ENCODE measurements at regions not wholly inside any gene's neighbourhood (a gene's known extent, or its start where the extent isn't known, plus 50 kb on each side); places are given as distances from the start of the nearest gene placed in this dataset.

DNA sequence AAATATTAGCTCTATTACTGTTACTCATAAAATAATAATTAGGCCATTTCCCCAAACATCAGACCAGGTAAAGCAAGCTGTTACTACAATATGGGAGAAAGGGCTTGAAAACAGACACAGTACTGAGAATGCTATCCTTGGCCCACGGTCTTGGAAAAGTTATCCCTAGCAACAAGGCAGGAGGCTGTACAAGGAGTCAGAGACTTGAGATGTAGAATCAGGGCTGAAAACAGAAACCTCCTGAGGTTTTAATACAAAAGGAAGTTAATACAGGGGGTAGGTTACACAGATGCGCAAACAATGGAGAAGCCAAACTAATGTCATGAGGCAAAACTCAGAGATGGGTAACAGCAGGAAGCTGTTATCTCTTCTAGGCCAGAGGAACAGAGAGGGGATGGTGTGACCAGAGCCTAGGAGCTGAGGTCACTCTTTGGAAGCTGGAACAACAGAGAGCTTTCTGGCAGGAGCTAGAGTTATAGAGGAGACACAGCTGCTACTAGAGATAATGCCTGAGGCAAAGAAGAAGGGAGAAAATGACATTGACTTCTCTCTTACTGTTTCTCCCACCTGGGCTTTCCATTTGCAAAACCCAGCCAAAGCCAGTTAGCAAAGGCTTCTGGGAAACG is 248.8 kb downstream of the SUDS3 start:
- Histone ChIP-seq H3K9me3 (no peaks in the 10 kb centered on the region), H3K27ac (no peak overlapping the region), H3K4me1 (no peaks in the 10 kb centered on the region), H3K27me3 (no peaks in the 10 kb centered on the region), H3K4me3 (no peak overlapping the region), H3K36me3 (no peaks in the 10 kb centered on the region)
- intact Hi-C loops (cut with DNase I): no loop called here
- DNase-seq: peak in 1 of 4 donors; percentile 0
- TF ChIP-seq, protein P1, sequence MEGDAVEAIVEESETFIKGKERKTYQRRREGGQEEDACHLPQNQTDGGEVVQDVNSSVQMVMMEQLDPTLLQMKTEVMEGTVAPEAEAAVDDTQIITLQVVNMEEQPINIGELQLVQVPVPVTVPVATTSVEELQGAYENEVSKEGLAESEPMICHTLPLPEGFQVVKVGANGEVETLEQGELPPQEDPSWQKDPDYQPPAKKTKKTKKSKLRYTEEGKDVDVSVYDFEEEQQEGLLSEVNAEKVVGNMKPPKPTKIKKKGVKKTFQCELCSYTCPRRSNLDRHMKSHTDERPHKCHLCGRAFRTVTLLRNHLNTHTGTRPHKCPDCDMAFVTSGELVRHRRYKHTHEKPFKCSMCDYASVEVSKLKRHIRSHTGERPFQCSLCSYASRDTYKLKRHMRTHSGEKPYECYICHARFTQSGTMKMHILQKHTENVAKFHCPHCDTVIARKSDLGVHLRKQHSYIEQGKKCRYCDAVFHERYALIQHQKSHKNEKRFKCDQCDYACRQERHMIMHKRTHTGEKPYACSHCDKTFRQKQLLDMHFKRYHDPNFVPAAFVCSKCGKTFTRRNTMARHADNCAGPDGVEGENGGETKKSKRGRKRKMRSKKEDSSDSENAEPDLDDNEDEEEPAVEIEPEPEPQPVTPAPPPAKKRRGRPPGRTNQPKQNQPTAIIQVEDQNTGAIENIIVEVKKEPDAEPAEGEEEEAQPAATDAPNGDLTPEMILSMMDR (IDR thresholded peaks at IDR 0.05): no peak
- ATAC-seq: no peak

DNA sequence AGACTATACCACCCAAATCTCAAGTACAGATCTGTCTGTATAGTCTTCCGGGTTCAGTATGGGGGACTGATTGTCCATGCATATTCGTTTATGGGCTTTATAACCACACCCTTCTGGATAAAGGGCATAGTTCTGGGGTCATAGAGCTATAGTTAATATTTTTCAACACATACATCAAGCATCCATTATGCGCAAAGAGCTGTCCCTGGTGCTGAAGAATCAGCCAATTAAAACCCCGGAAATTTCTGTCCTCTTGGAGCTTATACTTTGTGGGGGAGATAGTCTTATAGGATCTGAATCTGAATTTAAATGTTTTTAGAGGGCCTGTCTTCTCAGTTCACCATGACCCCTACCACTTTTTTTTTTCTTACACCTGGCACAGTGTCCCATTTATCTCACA is 256.7 kb downstream of the SUDS3 start:
- intact Hi-C loops (cut with DNase I): no loop called here
- peak in 1 of 4 donors; percentile 1 for DNase-seq
- Histone ChIP-seq H3K27me3 (no peaks in the 10 kb centered on the region), H3K27ac (no peak overlapping the region), H3K4me3 (no peak overlapping the region), H3K36me3 (no peaks in the 10 kb centered on the region), H3K9me3 (no peaks in the 10 kb centered on the region), H3K4me1 (no peaks in the 10 kb centered on the region)
- no peak for ATAC-seq
- TF ChIP-seq, protein P1 (IDR thresholded peaks at IDR 0.05): no peak

DNA sequence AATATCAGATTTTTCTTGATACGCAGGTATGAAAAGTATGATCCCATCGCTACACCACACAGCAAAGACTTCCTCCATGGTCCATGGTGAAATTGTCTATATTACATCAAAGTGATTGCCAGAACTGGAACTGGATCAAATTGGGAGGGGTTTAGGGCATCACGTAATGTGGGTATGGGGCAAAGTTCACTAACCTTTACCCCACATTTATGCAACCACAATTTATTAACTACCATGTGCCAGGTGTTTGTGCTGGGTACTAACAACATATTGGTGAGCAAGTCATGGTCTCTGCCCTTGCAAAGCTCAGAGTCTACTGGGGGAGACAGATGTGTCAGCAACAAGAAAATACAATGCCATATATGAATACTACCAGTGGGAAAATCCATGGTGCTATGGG is 258.9 kb downstream of the SUDS3 start:
- Histone ChIP-seq H3K27ac (no peak overlapping the region), H3K4me3 (no peak overlapping the region), H3K36me3 (no peaks in the 10 kb centered on the region), H3K4me1 (no peaks in the 10 kb centered on the region), H3K27me3 (no peaks in the 10 kb centered on the region), H3K9me3 (no peaks in the 10 kb centered on the region)
- DNase-seq (no peak), ATAC-seq (no peak)
- TF ChIP-seq, protein P1 (IDR thresholded peaks at IDR 0.05): no peak
- intact Hi-C loops (cut with DNase I): no loop called here

DNA sequence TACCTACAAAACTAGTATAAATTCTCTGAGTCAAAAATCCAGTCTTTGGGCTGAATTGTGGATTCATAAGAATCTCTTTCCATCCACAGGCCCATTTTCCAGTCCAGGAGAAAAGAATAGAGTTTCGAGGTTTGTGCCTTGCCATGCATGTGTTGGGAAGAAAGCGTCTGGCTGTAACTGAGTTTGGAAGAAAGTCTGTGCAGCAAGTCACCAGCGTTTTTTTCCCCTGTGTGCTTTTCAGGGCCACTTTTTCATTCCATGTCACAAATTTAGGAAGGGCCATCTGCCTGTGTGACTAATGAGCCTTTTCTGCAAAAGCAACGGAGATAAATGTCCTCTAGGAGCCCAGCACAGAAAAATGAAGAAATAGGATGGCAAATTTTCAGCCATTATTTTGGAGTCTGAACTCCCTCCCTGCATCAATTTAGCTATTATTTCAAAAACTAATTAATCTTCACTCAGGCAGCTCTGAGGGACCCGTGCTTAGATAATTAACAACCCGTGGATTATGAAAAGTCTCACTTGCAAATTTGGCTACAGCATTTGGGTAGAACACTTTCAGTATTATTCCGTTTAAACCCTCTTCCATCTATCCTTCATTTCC is 261.5 kb downstream of the SUDS3 start:
- Histone ChIP-seq H3K27ac (no peak overlapping the region), H3K36me3 (no peaks in the 10 kb centered on the region), H3K4me3 (no peak overlapping the region), H3K9me3 (no peaks in the 10 kb centered on the region), H3K27me3 (no peaks in the 10 kb centered on the region), H3K4me1 (no peaks in the 10 kb centered on the region)
- DNase-seq: no peak
- no peak for ATAC-seq
- intact Hi-C loops (cut with DNase I): no loop called here
- TF ChIP-seq, protein P1 (IDR thresholded peaks at IDR 0.05): no peak

DNA sequence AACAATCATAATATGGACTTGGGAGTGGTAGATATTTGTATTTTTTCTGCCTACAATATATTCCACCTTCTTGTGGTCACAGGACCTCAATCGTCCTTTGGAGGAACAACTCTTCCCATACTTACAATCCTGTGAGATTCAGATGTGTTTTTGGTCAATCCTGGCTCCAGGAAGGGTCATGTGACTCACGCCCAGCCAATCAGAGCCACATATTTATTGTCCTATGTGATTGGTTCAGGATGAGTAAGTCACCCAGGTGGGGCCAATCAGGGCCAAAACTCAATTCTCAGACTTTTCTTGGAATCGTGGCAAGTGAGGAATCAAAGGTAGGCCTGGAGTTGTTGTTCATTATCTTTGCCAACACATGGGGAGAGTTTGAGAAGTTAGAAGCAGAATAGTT is 264.9 kb downstream of the SUDS3 start:
- Histone ChIP-seq H3K9me3 (no peaks in the 10 kb centered on the region), H3K27ac (no peak overlapping the region), H3K27me3 (no peaks in the 10 kb centered on the region), H3K4me3 (no peak overlapping the region), H3K4me1 (no peaks in the 10 kb centered on the region), H3K36me3 (no peaks in the 10 kb centered on the region)
- intact Hi-C loops (cut with DNase I): no loop called here
- no peak for ATAC-seq
- TF ChIP-seq, protein P1 (IDR thresholded peaks at IDR 0.05): no peak
- DNase-seq: no peak

All from left lung (tissue), 4 donors.